Fibroblast of peridontal ligament (primary cell): ENCODE measurements at regions not wholly inside any gene's neighbourhood (a gene's known extent, or its start where the extent isn't known, plus 50 kb on each side); places are given as distances from the start of the nearest gene placed in this dataset.

Source experiments
- DNase-seq: peaks from one replicate; pipeline ENCODE4 v3.0.0-alpha.2; 2010; ENCODE audit errors: extremely low read depth

GRCh38 chr3:181764544-181764943, 52.8 kb downstream of the SOX2 start:
- no peak for DNase-seq

- no peak for DNase-seq
These were observed 58.6 kb downstream of the SOX2 start for GRCh38 chr3:181770296-181770695.

GRCh38 chr3:181771120-181771519, 59.4 kb downstream of the SOX2 start:
- DNase-seq = no peak

DNA sequence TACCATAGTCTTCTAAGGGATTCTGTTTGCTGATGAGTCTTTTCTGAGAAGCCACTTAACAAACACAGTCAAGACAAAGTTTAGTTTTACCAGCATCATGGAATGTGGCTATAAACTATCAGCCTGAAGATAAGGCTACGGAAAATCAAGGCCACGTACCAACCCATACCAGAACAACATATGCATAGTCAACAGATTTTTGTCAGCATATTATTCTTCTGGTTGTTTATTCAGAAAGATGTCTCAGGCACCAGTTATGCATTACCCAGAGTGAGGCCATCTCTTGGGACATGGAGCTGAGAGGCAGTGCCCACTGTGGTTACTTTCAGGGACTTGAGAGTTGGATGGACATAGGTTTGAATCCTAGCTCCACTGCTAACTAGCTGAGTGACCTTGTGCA, 60.4 kb downstream of the SOX2 start:
- DNase-seq = no peak

GRCh38 chr3:181773921-181774320, 62.2 kb downstream of the SOX2 start:
- DNase-seq = no peak

- DNase-seq = peak; percentile 33
These were observed 70.7 kb downstream of the SOX2 start for GRCh38 chr3:181782306-181782954.

- no peak for DNase-seq
These were observed 78.8 kb downstream of the SOX2 start for GRCh38 chr3:181790561-181790960.

GRCh38 chr3:181791056-181791955, 79.6 kb downstream of the SOX2 start:
- DNase-seq = no peak

DNA sequence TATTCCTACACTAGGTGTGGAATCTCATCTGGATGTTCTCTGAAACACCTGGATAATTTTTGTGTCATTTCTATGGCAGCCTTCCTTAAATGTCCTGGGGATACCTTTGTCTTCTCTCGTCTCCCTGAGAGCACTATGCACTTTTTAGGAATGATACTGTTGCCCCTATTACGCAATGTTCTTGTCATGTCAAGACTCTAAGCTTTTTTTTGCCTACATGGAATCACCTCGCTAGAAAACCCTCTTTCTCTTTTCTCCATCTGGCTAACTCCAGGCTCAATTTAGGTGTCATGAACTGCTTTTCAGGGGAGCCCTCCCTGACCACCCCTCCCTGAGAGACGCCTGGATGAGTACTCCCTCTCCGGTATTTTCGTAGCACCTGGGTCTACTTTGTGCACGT, 81.3 kb downstream of the SOX2 start:
- no peak for DNase-seq

DNA sequence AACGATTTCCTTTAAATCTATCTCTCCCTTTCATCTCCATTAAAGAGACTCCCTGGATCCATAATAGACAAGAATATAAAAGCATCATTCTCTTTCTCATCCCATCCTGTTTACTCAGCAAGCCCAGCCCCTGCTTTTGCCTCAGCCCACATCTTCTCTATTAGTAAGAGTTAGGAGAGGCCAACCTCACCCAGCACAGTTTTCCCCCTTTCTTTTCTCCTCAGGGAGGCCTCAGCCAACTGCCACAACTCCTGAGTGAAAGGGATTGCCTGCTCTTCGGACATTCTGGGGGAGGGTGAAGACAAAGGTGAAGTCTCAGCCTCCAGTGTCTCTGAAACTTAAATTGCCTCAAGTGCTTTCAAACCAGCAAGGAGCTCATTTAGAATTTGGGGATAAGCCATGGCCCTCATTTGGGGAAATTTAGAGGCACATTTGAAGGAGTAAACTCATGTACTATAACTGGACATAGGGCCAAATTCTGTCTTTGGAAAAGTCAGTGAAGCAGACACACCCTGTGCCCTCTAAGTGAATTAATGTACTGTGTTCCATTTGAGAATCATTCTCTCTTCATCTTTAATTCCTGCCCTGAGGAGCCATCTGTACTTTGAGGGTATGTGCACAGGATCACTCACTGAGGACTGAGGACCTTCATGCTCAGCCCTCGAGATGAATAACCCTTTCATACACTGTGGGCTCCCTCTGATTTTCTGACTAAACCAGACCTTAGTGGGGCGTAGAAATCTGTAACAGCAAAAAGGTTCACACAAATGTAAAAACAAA, 82.5 kb downstream of the SOX2 start:
- no peak for DNase-seq

DNA sequence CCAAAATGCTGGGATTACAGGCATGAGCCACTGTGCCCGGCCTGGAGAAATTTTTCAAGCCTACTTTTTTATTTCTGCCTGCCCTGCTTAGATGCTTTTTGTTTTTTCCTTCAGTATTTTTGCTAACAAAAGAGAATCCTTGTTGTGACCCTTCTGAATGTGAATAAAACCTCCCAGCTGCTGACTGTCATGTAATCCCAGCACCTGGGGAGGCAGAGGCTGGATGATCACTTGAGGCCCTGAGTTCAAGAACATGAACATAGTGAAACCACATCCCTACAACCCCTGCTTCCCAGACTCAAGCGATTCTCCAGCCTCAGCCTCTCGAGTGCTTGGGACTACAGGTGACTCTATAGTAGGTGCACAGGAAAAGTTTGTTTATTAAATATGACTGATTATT, 84.9 kb downstream of the SOX2 start:
- DNase-seq = no peak

DNA sequence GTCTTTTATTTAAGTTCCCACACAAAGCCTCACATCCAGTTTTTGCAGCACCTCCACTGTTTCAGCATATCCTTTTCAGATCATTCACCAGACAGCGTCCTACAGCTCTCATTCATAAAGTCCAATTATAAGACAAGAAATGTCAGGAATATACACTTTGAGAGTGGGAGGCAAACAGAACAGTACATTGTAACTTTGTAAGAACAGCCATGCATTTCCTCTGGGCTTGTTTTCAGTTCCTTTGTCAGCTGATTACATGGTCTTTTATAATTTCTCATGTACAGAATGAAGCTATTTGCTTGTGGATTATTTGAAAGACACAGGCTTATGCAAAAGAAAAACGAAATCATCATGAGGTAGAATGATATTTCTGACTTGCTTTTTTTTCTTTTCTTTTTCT, 85.7 kb downstream of the SOX2 start:
- no peak for DNase-seq

- DNase-seq = no peak
These were observed 94.0 kb downstream of the SOX2 start for GRCh38 chr3:181805703-181806102.

- no peak for DNase-seq
These were observed 96.3 kb downstream of the SOX2 start for GRCh38 chr3:181808053-181808452.

- DNase-seq = no peak
These were observed 112.0 kb downstream of the SOX2 start for GRCh38 chr3:181823716-181824115.

DNA sequence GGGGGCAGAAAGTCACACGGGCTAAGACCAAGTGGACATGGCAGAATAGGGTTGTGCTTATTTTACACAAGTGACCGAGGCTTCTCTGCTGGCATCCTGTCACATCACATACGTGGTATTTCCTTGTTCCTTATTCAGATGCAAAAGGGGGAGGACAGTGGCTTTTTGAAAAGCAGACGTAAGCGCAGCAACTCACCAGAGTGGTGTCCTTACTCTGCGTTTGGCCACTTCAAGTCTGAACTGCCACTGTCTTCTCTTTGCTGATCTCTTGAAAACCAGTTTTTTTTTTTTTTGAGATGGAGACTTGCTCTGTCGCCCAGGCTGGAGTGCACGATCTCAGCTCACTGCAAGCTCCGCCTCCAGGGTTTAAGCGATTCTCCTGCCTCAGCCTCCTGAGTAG, 113.2 kb downstream of the SOX2 start:
- DNase-seq = no peak

DNA sequence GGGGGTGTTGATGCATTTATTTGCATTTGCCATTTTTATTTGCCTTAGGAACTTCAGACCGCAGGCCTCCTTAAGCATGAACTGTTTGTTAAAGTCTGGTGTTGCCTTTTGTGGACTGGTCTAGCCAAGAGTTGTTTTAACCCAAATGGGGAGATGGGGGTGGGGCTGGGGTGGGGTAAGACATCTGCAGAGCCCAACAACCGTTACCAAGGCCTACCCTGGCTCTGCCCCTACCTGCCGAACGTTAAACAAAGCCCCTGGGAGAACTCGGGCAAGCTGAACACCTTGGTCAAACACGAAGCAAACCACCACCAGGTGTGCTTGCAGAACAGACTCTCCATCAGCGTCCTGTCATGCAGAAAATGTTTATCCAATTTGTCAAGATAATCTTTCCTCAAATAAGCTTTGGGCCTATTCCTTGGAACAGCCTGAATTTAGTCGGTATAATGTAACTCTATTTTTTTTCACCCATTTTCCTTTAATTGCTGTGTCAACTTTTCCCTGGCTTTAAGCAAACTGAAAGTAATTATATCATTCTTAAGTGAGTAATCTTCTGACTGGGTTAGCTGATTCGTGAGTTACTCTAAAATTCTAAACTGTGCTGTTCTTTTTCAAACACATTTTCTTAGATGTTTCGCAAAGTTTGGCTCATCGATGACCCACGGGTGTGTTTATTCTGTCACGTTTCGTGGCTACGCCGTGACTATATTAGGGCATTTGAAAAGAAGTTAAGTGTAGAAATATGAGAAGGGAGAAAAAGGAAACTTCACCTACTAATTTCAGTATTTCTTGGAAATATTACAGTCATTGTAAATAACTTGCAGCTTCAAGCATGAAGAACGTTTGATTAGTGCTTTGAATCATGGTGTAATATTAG, 127.6 kb downstream of the SOX2 start:
- peak; percentile 4 for DNase-seq

DNA sequence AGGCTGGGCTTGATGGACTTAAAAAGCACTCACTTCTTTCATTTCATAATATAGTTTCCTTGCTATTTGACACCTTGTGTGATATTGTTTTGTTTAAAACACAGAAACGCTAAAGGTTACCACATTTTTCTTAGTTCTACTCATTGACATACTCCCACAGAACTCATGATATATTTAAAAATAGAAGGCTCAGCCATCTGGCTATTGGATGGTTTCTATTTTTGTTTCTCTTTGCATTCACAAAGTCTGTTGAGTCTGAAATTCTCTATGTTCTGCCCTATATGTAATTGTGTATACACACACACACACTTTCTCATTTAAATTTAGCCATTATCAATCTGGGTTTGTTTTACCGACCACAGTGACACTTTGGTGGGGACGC, 128.2 kb downstream of the SOX2 start:
- peak; percentile 0 for DNase-seq

DNA sequence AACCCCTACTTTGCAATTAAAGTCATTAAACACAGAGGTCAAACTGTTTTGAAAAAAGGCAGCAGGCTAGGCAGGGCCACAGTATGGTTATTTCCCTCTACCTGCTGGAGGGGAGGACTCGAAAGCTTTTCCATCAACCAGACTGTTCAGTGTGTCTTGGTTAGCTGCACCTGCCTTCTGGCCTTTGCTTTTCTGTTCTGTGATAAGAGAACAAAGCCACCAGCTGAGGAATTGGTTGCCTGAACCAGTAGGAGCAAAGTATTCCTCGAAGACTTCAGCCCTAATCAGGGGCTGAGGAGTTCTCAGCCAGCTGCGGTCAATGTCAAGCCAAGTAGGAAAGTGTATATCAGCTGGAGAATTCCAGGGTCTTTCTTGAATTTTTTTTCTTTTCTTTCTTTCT, 132.5 kb downstream of the SOX2 start:
- DNase-seq = no peak

GRCh38 chr3:181847276-181847675, 135.6 kb downstream of the SOX2 start:
- no peak for DNase-seq

DNA sequence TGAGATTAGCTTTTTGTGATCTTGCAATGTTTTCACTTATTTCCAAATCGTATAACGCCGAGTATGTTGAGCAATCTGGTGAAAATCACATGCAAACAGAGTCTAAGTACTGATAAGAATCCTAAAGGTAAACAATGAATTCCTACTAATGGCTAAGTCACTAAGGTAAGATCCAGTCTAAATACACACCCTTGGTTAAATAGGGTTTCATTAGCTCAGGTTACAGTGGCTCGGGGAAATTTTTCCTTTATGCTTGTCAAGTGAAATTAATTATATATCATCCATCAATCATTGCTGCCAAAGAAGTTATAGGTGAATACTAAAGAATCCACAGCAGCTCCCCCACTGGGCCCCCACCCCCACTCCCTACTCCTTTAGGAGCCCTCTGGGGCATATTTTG, 139.3 kb downstream of the SOX2 start:
- DNase-seq = no peak

DNA sequence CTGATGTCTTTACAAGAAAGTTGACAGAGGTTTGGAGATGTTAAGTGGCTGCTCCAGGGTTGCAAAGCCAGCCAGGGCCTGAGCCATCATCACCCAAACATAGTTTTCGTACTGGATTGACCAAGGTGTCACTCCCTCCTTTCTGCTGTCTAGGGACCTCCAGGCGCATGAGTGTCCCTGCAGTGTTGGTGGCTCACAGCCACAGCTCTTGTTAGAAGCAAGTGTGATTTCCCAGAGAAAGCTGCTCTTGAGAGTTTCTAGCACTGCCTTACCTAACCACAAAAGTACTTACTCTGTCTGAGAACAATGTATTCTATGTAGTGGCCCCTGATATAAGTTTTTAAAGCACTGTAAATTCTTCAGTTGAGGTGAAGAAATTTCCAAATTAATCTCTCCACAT, 144.1 kb downstream of the SOX2 start:
- DNase-seq = no peak
